HL-60 (cell line): ENCODE measurements at regions not wholly inside any gene's neighbourhood (a gene's known extent, or its start where the extent isn't known, plus 50 kb on each side); places are given as distances from the start of the nearest gene placed in this dataset.

ENCODE experiments used
- POLR2AphosphoS5 ChIP-seq: IDR thresholded peaks from 2 replicates; pipeline ENCODE4 v1.6.1; 2012; ENCODE audit warnings: low read depth
- TF ChIP-seq, protein P1 (sequence below): IDR thresholded peaks from one replicate; pipeline ENCODE4 v1.5.1; 2011; ENCODE audit warnings: low read length, control low read depth, inconsistent platforms; ENCODE audit not compliant: insufficient read depth
- TF ChIP-seq, protein P2 (sequence below): IDR thresholded peaks from 2 replicates; pipeline ENCODE4 v1.6.1; 2012; ENCODE audit warnings: low read depth; ENCODE audit not compliant: insufficient replicate concordance

GRCh38 chr1:24266998-24267397 lies 52.2 kb upstream of the GRHL3 start:
- TF ChIP-seq, protein P1, sequence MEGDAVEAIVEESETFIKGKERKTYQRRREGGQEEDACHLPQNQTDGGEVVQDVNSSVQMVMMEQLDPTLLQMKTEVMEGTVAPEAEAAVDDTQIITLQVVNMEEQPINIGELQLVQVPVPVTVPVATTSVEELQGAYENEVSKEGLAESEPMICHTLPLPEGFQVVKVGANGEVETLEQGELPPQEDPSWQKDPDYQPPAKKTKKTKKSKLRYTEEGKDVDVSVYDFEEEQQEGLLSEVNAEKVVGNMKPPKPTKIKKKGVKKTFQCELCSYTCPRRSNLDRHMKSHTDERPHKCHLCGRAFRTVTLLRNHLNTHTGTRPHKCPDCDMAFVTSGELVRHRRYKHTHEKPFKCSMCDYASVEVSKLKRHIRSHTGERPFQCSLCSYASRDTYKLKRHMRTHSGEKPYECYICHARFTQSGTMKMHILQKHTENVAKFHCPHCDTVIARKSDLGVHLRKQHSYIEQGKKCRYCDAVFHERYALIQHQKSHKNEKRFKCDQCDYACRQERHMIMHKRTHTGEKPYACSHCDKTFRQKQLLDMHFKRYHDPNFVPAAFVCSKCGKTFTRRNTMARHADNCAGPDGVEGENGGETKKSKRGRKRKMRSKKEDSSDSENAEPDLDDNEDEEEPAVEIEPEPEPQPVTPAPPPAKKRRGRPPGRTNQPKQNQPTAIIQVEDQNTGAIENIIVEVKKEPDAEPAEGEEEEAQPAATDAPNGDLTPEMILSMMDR = no peak
- TF ChIP-seq POLR2AphosphoS5 = no peak
- TF ChIP-seq, protein P2, sequence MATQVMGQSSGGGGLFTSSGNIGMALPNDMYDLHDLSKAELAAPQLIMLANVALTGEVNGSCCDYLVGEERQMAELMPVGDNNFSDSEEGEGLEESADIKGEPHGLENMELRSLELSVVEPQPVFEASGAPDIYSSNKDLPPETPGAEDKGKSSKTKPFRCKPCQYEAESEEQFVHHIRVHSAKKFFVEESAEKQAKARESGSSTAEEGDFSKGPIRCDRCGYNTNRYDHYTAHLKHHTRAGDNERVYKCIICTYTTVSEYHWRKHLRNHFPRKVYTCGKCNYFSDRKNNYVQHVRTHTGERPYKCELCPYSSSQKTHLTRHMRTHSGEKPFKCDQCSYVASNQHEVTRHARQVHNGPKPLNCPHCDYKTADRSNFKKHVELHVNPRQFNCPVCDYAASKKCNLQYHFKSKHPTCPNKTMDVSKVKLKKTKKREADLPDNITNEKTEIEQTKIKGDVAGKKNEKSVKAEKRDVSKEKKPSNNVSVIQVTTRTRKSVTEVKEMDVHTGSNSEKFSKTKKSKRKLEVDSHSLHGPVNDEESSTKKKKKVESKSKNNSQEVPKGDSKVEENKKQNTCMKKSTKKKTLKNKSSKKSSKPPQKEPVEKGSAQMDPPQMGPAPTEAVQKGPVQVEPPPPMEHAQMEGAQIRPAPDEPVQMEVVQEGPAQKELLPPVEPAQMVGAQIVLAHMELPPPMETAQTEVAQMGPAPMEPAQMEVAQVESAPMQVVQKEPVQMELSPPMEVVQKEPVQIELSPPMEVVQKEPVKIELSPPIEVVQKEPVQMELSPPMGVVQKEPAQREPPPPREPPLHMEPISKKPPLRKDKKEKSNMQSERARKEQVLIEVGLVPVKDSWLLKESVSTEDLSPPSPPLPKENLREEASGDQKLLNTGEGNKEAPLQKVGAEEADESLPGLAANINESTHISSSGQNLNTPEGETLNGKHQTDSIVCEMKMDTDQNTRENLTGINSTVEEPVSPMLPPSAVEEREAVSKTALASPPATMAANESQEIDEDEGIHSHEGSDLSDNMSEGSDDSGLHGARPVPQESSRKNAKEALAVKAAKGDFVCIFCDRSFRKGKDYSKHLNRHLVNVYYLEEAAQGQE = no peak
